Activated CD8-positive, alpha-beta memory T cell treated with anti-CD3 and anti-CD28 coated beads, Interleukin-2, amount 10 ng/mL, durations not matched to agents 7 days and 5 days (primary cell): ENCODE measurements at regions not wholly inside any gene's neighbourhood (a gene's known extent, or its start where the extent isn't known, plus 50 kb on each side); places are given as distances from the start of the nearest gene placed in this dataset.
"Not testable (repeated sequence)": the region's sequence is repeated elsewhere in the genome, so short reads cannot be mapped to it uniquely, and the experiment has no call there.

Experiments
- ATAC-seq: fragments of 150-1000 bp; cut with Tn5 transposase; one replicate; pipeline ENCODE4 v1.10.0; 2021; ENCODE audit warnings: moderate library complexity
- CTCF ChIA-PET: fragments of 350-600 bp; sonication (Branson Sonifier 250); formaldehyde crosslinking; loops from one replicate; lab custom pipeline; 2021; ENCODE audit warnings: antibody characterized with exemption; lab: Charles Lee
- DNase-seq: peaks from one replicate; pipeline ENCODE4 v3.0.0-alpha.2; 2020
- H3K27ac Mint-ChIP-seq: one replicate; pipeline ENCODE4 v1.8.0; 2021; ENCODE audit warnings: mild to moderate bottlenecking, mixed read lengths
- H3K27me3 Mint-ChIP-seq: one replicate; pipeline ENCODE4 v1.8.0; 2021; ENCODE audit warnings: mixed read lengths
- H3K36me3 Mint-ChIP-seq: one replicate; pipeline ENCODE4 v1.8.0; 2021; ENCODE audit warnings: mild to moderate bottlenecking, mixed read lengths
- H3K4me1 Mint-ChIP-seq: one replicate; pipeline ENCODE4 v1.8.0; 2021; ENCODE audit warnings: mixed read lengths
- H3K4me3 Mint-ChIP-seq: one replicate; pipeline ENCODE4 v1.8.0; 2021; ENCODE audit warnings: mild to moderate bottlenecking, moderate library complexity, mixed read lengths
- H3K9me3 Mint-ChIP-seq: one replicate; pipeline ENCODE4 v1.8.0; 2022; ENCODE audit warnings: low read depth, mixed read lengths

GRCh38 chr5:105865834-105866233 is 1804.9 kb downstream of the EFNA5 start:
- no peak overlapping the region for H3K27ac Mint-ChIP-seq
- H3K9me3 Mint-ChIP-seq, result peaks cover 4% of the 10 kb centered on the region
- CTCF ChIA-PET, result no interaction called here

GRCh38 chr5:105859350-105859749 is 1811.4 kb downstream of the EFNA5 start:
- H3K27me3 Mint-ChIP-seq, H3K36me3 Mint-ChIP-seq, CTCF ChIA-PET, ATAC-seq, H3K4me3 Mint-ChIP-seq, H3K4me1 Mint-ChIP-seq, H3K27ac Mint-ChIP-seq, DNase-seq, H3K9me3 Mint-ChIP-seq: not testable (repeated sequence)

More at GRCh38 chr5:105865834-105866233, 1804.9 kb downstream of the EFNA5 start:
- DNase-seq (no peak), ATAC-seq (no peak)
- Mint-ChIP-seq H3K4me1 (no peaks in the 10 kb centered on the region), H3K36me3 (no peaks in the 10 kb centered on the region), H3K4me3 (no peak overlapping the region), H3K27me3 (no peaks in the 10 kb centered on the region)

GRCh38 chr5:105849701-105850100 is 1821.0 kb downstream of the EFNA5 start:
- no peaks in the 10 kb centered on the region for H3K4me1 Mint-ChIP-seq
- CTCF ChIA-PET, result no interaction called here
- ATAC-seq (no peak), DNase-seq (no peak)
- no peak overlapping the region for H3K27ac Mint-ChIP-seq
- peaks cover 8% of the 10 kb centered on the region for H3K9me3 Mint-ChIP-seq
- H3K4me3 Mint-ChIP-seq, result no peak overlapping the region
- no peaks in the 10 kb centered on the region for H3K36me3 Mint-ChIP-seq
- H3K27me3 Mint-ChIP-seq, result no peaks in the 10 kb centered on the region

- Mint-ChIP-seq H3K27me3 (no peaks in the 10 kb centered on the region), H3K4me1 (no peaks in the 10 kb centered on the region), H3K4me3 (no peak overlapping the region), H3K27ac (no peak overlapping the region), H3K36me3 (no peaks in the 10 kb centered on the region), H3K9me3 (peaks cover 14% of the 10 kb centered on the region)
- ATAC-seq (no peak), DNase-seq (no peak)
- CTCF ChIA-PET, result no interaction called here
Observed at GRCh38 chr5:105840800-105841199, 1829.9 kb downstream of the EFNA5 start.

GRCh38 chr5:105836887-105837286 is 1833.8 kb downstream of the EFNA5 start:
- no peaks in the 10 kb centered on the region for H3K27me3 Mint-ChIP-seq
- DNase-seq (no peak), ATAC-seq (no peak)
- H3K4me3 Mint-ChIP-seq, result no peak overlapping the region
- H3K27ac Mint-ChIP-seq, result no peak overlapping the region
- no peaks in the 10 kb centered on the region for H3K36me3 Mint-ChIP-seq
- peaks cover 14% of the 10 kb centered on the region for H3K9me3 Mint-ChIP-seq
- no peaks in the 10 kb centered on the region for H3K4me1 Mint-ChIP-seq
- CTCF ChIA-PET, result no interaction called here

- CTCF ChIA-PET, result no interaction called here
- no peak overlapping the region for H3K27ac Mint-ChIP-seq
- ATAC-seq, result no peak
- no peaks in the 10 kb centered on the region for H3K27me3 Mint-ChIP-seq
- H3K4me3 Mint-ChIP-seq, result no peak overlapping the region
- no peak for DNase-seq
- peaks cover 12% of the 10 kb centered on the region for H3K9me3 Mint-ChIP-seq
- no peaks in the 10 kb centered on the region for H3K36me3 Mint-ChIP-seq
- no peaks in the 10 kb centered on the region for H3K4me1 Mint-ChIP-seq
Observed at GRCh38 chr5:105836268-105836667, 1834.5 kb downstream of the EFNA5 start.

- Mint-ChIP-seq H3K36me3 (no peaks in the 10 kb centered on the region), H3K27ac (no peak overlapping the region), H3K9me3 (no peaks in the 10 kb centered on the region), H3K4me1 (no peaks in the 10 kb centered on the region), H3K4me3 (no peak overlapping the region), H3K27me3 (no peaks in the 10 kb centered on the region)
- ATAC-seq, result no peak
- CTCF ChIA-PET, result no interaction called here
- no peak for DNase-seq
Observed at GRCh38 chr5:105828821-105829220, 1841.9 kb downstream of the EFNA5 start.

- Mint-ChIP-seq H3K27me3 (no peaks in the 10 kb centered on the region), H3K9me3 (no peaks in the 10 kb centered on the region), H3K36me3 (no peaks in the 10 kb centered on the region), H3K4me3 (no peak overlapping the region), H3K27ac (no peak overlapping the region), H3K4me1 (no peaks in the 10 kb centered on the region)
- CTCF ChIA-PET, result interaction anchor here (0.6 kb wide), 1 partner anchor 64 kb away, joined by 3 read pairs; no protein-coding TSS in a partner anchor
- DNase-seq, result no peak
- no peak for ATAC-seq
Observed at GRCh38 chr5:105821800-105822199, 1848.9 kb downstream of the EFNA5 start.

GRCh38 chr5:105817914-105818313 is 1852.8 kb downstream of the EFNA5 start:
- CTCF ChIA-PET, result no interaction called here
- Mint-ChIP-seq H3K27me3 (no peaks in the 10 kb centered on the region), H3K27ac (no peak overlapping the region), H3K4me3 (no peak overlapping the region), H3K4me1 (no peaks in the 10 kb centered on the region), H3K36me3 (no peaks in the 10 kb centered on the region), H3K9me3 (peaks cover 3% of the 10 kb centered on the region)
- no peak for DNase-seq
- no peak for ATAC-seq

- CTCF ChIA-PET, result no interaction called here
- Mint-ChIP-seq H3K36me3 (no peaks in the 10 kb centered on the region), H3K4me3 (no peak overlapping the region), H3K4me1 (no peaks in the 10 kb centered on the region), H3K27me3 (no peaks in the 10 kb centered on the region), H3K9me3 (peaks cover 3% of the 10 kb centered on the region), H3K27ac (no peak overlapping the region)
- DNase-seq, result no peak
- no peak for ATAC-seq
Observed at GRCh38 chr5:105817416-105817815, 1853.3 kb downstream of the EFNA5 start.

- Mint-ChIP-seq H3K4me3 (no peak overlapping the region), H3K36me3 (no peaks in the 10 kb centered on the region), H3K4me1 (no peaks in the 10 kb centered on the region), H3K27me3 (no peaks in the 10 kb centered on the region), H3K27ac (no peak overlapping the region), H3K9me3 (peaks cover 3% of the 10 kb centered on the region)
- DNase-seq (no peak), ATAC-seq (no peak)
- CTCF ChIA-PET, result no interaction called here
Observed at GRCh38 chr5:105816961-105817360, 1853.8 kb downstream of the EFNA5 start.

- no peak for ATAC-seq
- H3K4me3 Mint-ChIP-seq, result no peak overlapping the region
Observed at GRCh38 chr5:105812304-105812703, 1858.4 kb downstream of the EFNA5 start.

GRCh38 chr5:105807951-105808350 is 1862.8 kb downstream of the EFNA5 start:
- Mint-ChIP-seq H3K36me3 (no peaks in the 10 kb centered on the region), H3K9me3 (peaks cover 14% of the 10 kb centered on the region), H3K4me3 (no peak overlapping the region), H3K27ac (no peak overlapping the region), H3K4me1 (no peaks in the 10 kb centered on the region), H3K27me3 (no peaks in the 10 kb centered on the region)
- no peak for ATAC-seq
- no peak for DNase-seq
- CTCF ChIA-PET, result no interaction called here

More at GRCh38 chr5:105812304-105812703, 1858.4 kb downstream of the EFNA5 start:
- no peak for DNase-seq
- Mint-ChIP-seq H3K27ac (no peak overlapping the region), H3K4me1 (no peaks in the 10 kb centered on the region), H3K27me3 (no peaks in the 10 kb centered on the region), H3K9me3 (peaks cover 9% of the 10 kb centered on the region), H3K36me3 (no peaks in the 10 kb centered on the region)
- CTCF ChIA-PET, result no interaction called here

GRCh38 chr5:105807290-105807689 is 1863.4 kb downstream of the EFNA5 start:
- CTCF ChIA-PET, result no interaction called here
- Mint-ChIP-seq H3K27me3 (no peaks in the 10 kb centered on the region), H3K9me3 (peaks cover 14% of the 10 kb centered on the region), H3K4me3 (no peak overlapping the region), H3K4me1 (no peaks in the 10 kb centered on the region), H3K36me3 (no peaks in the 10 kb centered on the region), H3K27ac (no peak overlapping the region)
- ATAC-seq (no peak), DNase-seq (no peak)

GRCh38 chr5:105806596-105806995 is 1864.1 kb downstream of the EFNA5 start:
- Mint-ChIP-seq H3K4me3 (no peak overlapping the region), H3K9me3 (peaks cover 16% of the 10 kb centered on the region), H3K27me3 (no peaks in the 10 kb centered on the region), H3K36me3 (no peaks in the 10 kb centered on the region), H3K27ac (no peak overlapping the region), H3K4me1 (no peaks in the 10 kb centered on the region)
- CTCF ChIA-PET, result no interaction called here
- DNase-seq, result no peak
- ATAC-seq, result no peak
